Uterus (tissue), 3 donors: ENCODE measurements at regions not wholly inside any gene's neighbourhood (a gene's known extent, or its start where the extent isn't known, plus 50 kb on each side); places are given as distances from the start of the nearest gene placed in this dataset.

ENCODE experiments used
- DNase-seq, 2 donors: peaks; one replicate each; pipeline ENCODE4 v3.0.0-alpha.2; 2019 to 2020
- H3K27ac ChIP-seq, 2 donors: fragments of 200-600 bp; sonication (generic); 1 replicate in 1 of 2; 2 replicates in 1 of 2; pipeline ENCODE4 v1.5.1; 2016 to 2018
- H3K27me3 ChIP-seq, 2 donors: fragments of 200-600 bp; sonication (generic); one replicate each; pipeline ENCODE4 v1.5.1; 2018 to 2019; ENCODE audit warnings: control low read depth in 1 of 2
- H3K36me3 ChIP-seq, 2 donors: fragments of 200-600 bp; sonication (generic); one replicate each; pipeline ENCODE4 v1.5.1; 2019; ENCODE audit warnings: control low read depth in 1 of 2
- H3K4me1 ChIP-seq, 2 donors: fragments of 200-600 bp; sonication (generic); one replicate each; pipeline ENCODE4 v1.5.1; 2018 to 2019; ENCODE audit warnings: control low read depth in 1 of 2
- H3K4me3 ChIP-seq, 2 donors: fragments of 200-600 bp; sonication (generic); 1 replicate in 1 of 2; 2 replicates in 1 of 2; pipeline ENCODE4 v1.5.1; 2018 to 2019; ENCODE audit warnings: mild to moderate bottlenecking in 1 of 2
- H3K9me3 ChIP-seq, 2 donors: fragments of 200-600 bp; sonication (generic); one replicate each; pipeline ENCODE4 v1.5.1; 2019; ENCODE audit warnings: control low read depth in 1 of 2
- CTCF ChIP-seq, 4 experiments: fragments of 200-600 bp in 2 of 4; fragments of 450-650 bp in 2 of 4; sonication (generic) in 2 of 4; IDR thresholded peaks; one replicate each; pipeline ENCODE4 v1.5.1; 2016 to 2019; ENCODE audit warnings: antibody characterized with exemption in 4 of 4, mild to moderate bottlenecking in 2 of 4, moderate library complexity in 1 of 4
- POLR2A ChIP-seq, 2 donors: fragments of 450-650 bp; IDR thresholded peaks; one replicate each; pipeline ENCODE4 v1.6.1; 2016; ENCODE audit warnings: antibody characterized with exemption in 2 of 2, mild to moderate bottlenecking in 1 of 2, moderate library complexity in 1 of 2
- intact Hi-C: fragments of 100-400 bp; cut with DNase I; formaldehyde crosslinking; loops from one replicate; pipeline ENCODE4 v1.15.1; 2023; ENCODE audit warnings: low total_unique reads
- donor health status: DM: yes; HTN: yes; CAD: no.

DNA sequence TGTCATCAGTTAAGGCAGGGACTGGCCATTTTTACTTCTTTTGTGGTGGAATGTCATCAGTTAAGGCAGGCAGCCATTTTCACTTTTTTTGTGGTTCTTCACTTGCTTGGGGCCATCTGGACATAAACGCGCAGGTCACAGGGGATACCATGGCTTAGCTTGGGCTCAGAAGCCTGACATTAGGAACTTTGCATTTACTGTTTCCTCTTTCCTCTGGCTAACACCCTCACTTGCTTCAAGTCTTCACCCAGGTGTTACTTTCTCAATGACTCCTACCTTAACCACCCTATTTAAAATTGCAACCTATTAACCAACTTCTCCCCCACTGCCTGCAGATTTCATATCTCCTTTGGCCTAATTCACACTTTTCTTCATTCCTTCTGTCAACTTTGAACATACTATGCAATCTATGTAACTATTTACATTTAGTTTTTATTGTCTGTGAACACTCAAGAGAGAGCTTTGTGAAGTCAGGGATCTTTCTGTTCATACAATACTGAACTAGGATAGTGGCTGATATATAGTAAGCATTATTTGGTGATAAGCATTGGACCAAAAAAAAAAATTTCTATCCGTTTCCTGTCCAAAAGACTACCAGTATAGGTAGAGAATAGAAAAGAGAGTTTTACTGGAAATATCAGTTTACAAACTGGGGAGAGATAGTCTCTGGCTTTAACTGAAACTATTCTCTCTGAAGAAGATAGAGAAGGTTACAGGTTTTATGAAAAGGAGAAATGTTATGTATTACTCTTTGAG, 600.1 kb upstream of the ZNF804A start:
- Histone ChIP-seq H3K9me3 (no peaks in the 10 kb centered on the region), H3K27me3 (no peaks in the 10 kb centered on the region), H3K4me3 (no peak overlapping the region), H3K36me3 (no peaks in the 10 kb centered on the region), H3K27ac (no peak overlapping the region), H3K4me1 (no peaks in the 10 kb centered on the region)
- DNase-seq = no peak
- TF ChIP-seq CTCF (IDR thresholded peaks at IDR 0.05) (no peak), POLR2A (IDR thresholded peaks at IDR 0.05) (no peak)
- intact Hi-C loops = no loop called here

GRCh38 chr2:183998797-183999190, 599.5 kb upstream of the ZNF804A start:
- no peaks in the 10 kb centered on the region for H3K9me3 ChIP-seq
- no peak overlapping the region for H3K27ac ChIP-seq
- no peak for DNase-seq
- TF ChIP-seq POLR2A (IDR thresholded peaks at IDR 0.05) = no peak
- no peak for TF ChIP-seq CTCF (IDR thresholded peaks at IDR 0.05)
- H3K36me3 ChIP-seq = no peaks in the 10 kb centered on the region
- intact Hi-C loops = no loop called here
- H3K27me3 ChIP-seq = no peaks in the 10 kb centered on the region
- no peaks in the 10 kb centered on the region for H3K4me1 ChIP-seq
- H3K4me3 ChIP-seq = no peak overlapping the region

- H3K27ac ChIP-seq = no peak overlapping the region
- H3K36me3 ChIP-seq = no peaks in the 10 kb centered on the region
- H3K4me3 ChIP-seq = no peak overlapping the region
- no peak for DNase-seq
- intact Hi-C loops = no loop called here
- no peaks in the 10 kb centered on the region for H3K4me1 ChIP-seq
- no peaks in the 10 kb centered on the region for H3K9me3 ChIP-seq
- TF ChIP-seq CTCF (IDR thresholded peaks at IDR 0.05) = no peak
- TF ChIP-seq POLR2A (IDR thresholded peaks at IDR 0.05) = no peak
- H3K27me3 ChIP-seq = no peaks in the 10 kb centered on the region
These were observed 593.9 kb upstream of the ZNF804A start for GRCh38 chr2:184004289-184004947.

GRCh38 chr2:184004948-184005672, 593.2 kb upstream of the ZNF804A start:
- no peak overlapping the region for H3K4me3 ChIP-seq
- no peaks in the 10 kb centered on the region for H3K27me3 ChIP-seq
- H3K4me1 ChIP-seq = no peaks in the 10 kb centered on the region
- no peak for DNase-seq
- no peaks in the 10 kb centered on the region for H3K36me3 ChIP-seq
- intact Hi-C loops = no loop called here
- no peak overlapping the region for H3K27ac ChIP-seq
- no peak for TF ChIP-seq CTCF (IDR thresholded peaks at IDR 0.05)
- no peak for TF ChIP-seq POLR2A (IDR thresholded peaks at IDR 0.05)
- no peaks in the 10 kb centered on the region for H3K9me3 ChIP-seq

- H3K4me3 ChIP-seq = no peak overlapping the region
- no peaks in the 10 kb centered on the region for H3K27me3 ChIP-seq
- no peaks in the 10 kb centered on the region for H3K9me3 ChIP-seq
- intact Hi-C loops = no loop called here
- TF ChIP-seq CTCF (IDR thresholded peaks at IDR 0.05) = no peak
- TF ChIP-seq POLR2A (IDR thresholded peaks at IDR 0.05) = no peak
- no peaks in the 10 kb centered on the region for H3K4me1 ChIP-seq
- H3K36me3 ChIP-seq = no peaks in the 10 kb centered on the region
- no peak for DNase-seq
- no peak overlapping the region for H3K27ac ChIP-seq
These were observed 591.3 kb upstream of the ZNF804A start for GRCh38 chr2:184006998-184007397.
